ENCODE measurements at regions not wholly inside any gene's neighbourhood (a gene's known extent, or its start where the extent isn't known, plus 50 kb on each side); places are given as distances from the start of the nearest gene placed in this dataset.

- no peak for DNase-seq (ENCODE audit: low read depth in 2 of 3, low spot score in 2 of 3)
Observed at GRCh38 chr1:88080875-88081274, 603.2 kb upstream of the PKN2 start.

GRCh38 chr1:88088481-88088880 lies 595.6 kb upstream of the PKN2 start:
- DNase-seq (ENCODE audit: low read depth in 2 of 3, low spot score in 2 of 3): no peak

GRCh38 chr1:88089961-88090360 lies 594.1 kb upstream of the PKN2 start:
- no peak for DNase-seq (ENCODE audit: low read depth in 2 of 3, low spot score in 2 of 3)

- no peak for DNase-seq (ENCODE audit: low read depth in 2 of 3, low spot score in 2 of 3)
Observed at GRCh38 chr1:88098881-88099280, 585.2 kb upstream of the PKN2 start.

- no peak for DNase-seq (ENCODE audit: low read depth in 2 of 3, low spot score in 2 of 3)
Observed at GRCh38 chr1:88101041-88101440, 583.0 kb upstream of the PKN2 start.

GRCh38 chr1:88104236-88104635 lies 579.8 kb upstream of the PKN2 start:
- DNase-seq (ENCODE audit: low read depth in 2 of 3, low spot score in 2 of 3): no peak

- no peak for DNase-seq (ENCODE audit: low read depth in 2 of 3, low spot score in 2 of 3)
Observed at GRCh38 chr1:88104886-88105285, 579.2 kb upstream of the PKN2 start.

- no peak for DNase-seq (ENCODE audit: low read depth in 2 of 3, low spot score in 2 of 3)
Observed at GRCh38 chr1:88111816-88112215, 572.3 kb upstream of the PKN2 start.

GRCh38 chr1:88117597-88117996 lies 566.5 kb upstream of the PKN2 start:
- no peak for DNase-seq (ENCODE audit: low read depth in 2 of 3, low spot score in 2 of 3)

GRCh38 chr1:88118176-88118845 lies 565.8 kb upstream of the PKN2 start:
- DNase-seq (ENCODE audit: low read depth in 2 of 3, low spot score in 2 of 3): no peak

- no peak for DNase-seq (ENCODE audit: low read depth in 2 of 3, low spot score in 2 of 3)
Observed at GRCh38 chr1:88124614-88125013, 559.5 kb upstream of the PKN2 start.

GRCh38 chr1:88126467-88126866 lies 557.6 kb upstream of the PKN2 start:
- DNase-seq (ENCODE audit: low read depth in 2 of 3, low spot score in 2 of 3): no peak

GRCh38 chr1:88133991-88134390 lies 550.1 kb upstream of the PKN2 start:
- no peak for DNase-seq (ENCODE audit: low read depth in 2 of 3, low spot score in 2 of 3)

- no peak for DNase-seq (ENCODE audit: low read depth in 2 of 3, low spot score in 2 of 3)
Observed at GRCh38 chr1:88134983-88135921, 548.8 kb upstream of the PKN2 start.

- DNase-seq (ENCODE audit: low read depth in 2 of 3, low spot score in 2 of 3): no peak
Observed at GRCh38 chr1:88139633-88140032, 544.4 kb upstream of the PKN2 start.

- no peak for DNase-seq (ENCODE audit: low read depth in 2 of 3, low spot score in 2 of 3)
Observed at GRCh38 chr1:88140325-88140724, 543.7 kb upstream of the PKN2 start.

- peak in 2 of 3 donors; percentile 2 to 7 for DNase-seq (ENCODE audit: low read depth in 2 of 3, low spot score in 2 of 3)
Observed at GRCh38 chr1:88141499-88142074, 542.5 kb upstream of the PKN2 start.

- DNase-seq (ENCODE audit: low read depth in 2 of 3, low spot score in 2 of 3): no peak
Observed at GRCh38 chr1:88145752-88146151, 538.3 kb upstream of the PKN2 start.

GRCh38 chr1:88149686-88150085 lies 534.4 kb upstream of the PKN2 start:
- no peak for DNase-seq (ENCODE audit: low read depth in 2 of 3, low spot score in 2 of 3)

- DNase-seq (ENCODE audit: low read depth in 2 of 3, low spot score in 2 of 3): no peak
Observed at GRCh38 chr1:88150330-88150729, 533.7 kb upstream of the PKN2 start.

- DNase-seq (ENCODE audit: low read depth in 2 of 3, low spot score in 2 of 3): no peak
Observed at GRCh38 chr1:88163187-88163586, 520.9 kb upstream of the PKN2 start.

- no peak for DNase-seq (ENCODE audit: low read depth in 2 of 3, low spot score in 2 of 3)
Observed at GRCh38 chr1:88168126-88168525, 515.9 kb upstream of the PKN2 start.
